Activated CD8-positive, alpha-beta T cell treated with anti-CD3 and anti-CD28 coated beads, Interleukin-2, amount 10 ng/mL, durations not matched to agents 7 days and 5 days (primary cell): ENCODE measurements at regions not wholly inside any gene's neighbourhood (a gene's known extent, or its start where the extent isn't known, plus 50 kb on each side); places are given as distances from the start of the nearest gene placed in this dataset.
A peak's percentile ranks its signal among the peaks of the same experiment; 100 is the strongest.
"Not testable (repeated sequence)": the region's sequence is repeated elsewhere in the genome, so short reads cannot be mapped to it uniquely, and the experiment has no call there.

Experiments used
- ATAC-seq: fragments of 150-1000 bp; cut with Tn5 transposase; one replicate; pipeline ENCODE4 v1.10.0; 2021; ENCODE audit warnings: moderate library complexity
- CTCF ChIA-PET: fragments of 350-600 bp; sonication (Branson Sonifier 250); formaldehyde crosslinking; loops from one replicate; lab custom pipeline; 2021; ENCODE audit warnings: antibody characterized with exemption; lab: Charles Lee
- POLR2A ChIA-PET: fragments of 350-600 bp; sonication (Branson Sonifier 250); formaldehyde crosslinking; loops from one replicate; lab custom pipeline; 2021; ENCODE audit warnings: antibody characterized with exemption; lab: Charles Lee
- DNase-seq: peaks from one replicate; pipeline ENCODE4 v3.0.0-alpha.2; 2020
- H3K27ac Mint-ChIP-seq: one replicate; pipeline ENCODE4 v1.8.0; 2021; ENCODE audit warnings: mild to moderate bottlenecking, mixed read lengths
- H3K27me3 Mint-ChIP-seq: one replicate; pipeline ENCODE4 v1.8.0; 2021; ENCODE audit warnings: low read depth, mixed read lengths
- H3K36me3 Mint-ChIP-seq: one replicate; pipeline ENCODE4 v1.8.0; 2021; ENCODE audit warnings: low read depth, mixed read lengths
- H3K4me1 Mint-ChIP-seq: one replicate; pipeline ENCODE4 v1.8.0; 2021; ENCODE audit warnings: low read depth, mixed read lengths
- H3K4me3 Mint-ChIP-seq: one replicate; pipeline ENCODE4 v1.8.0; 2021; ENCODE audit warnings: mild to moderate bottlenecking, mixed read lengths
- H3K9me3 Mint-ChIP-seq: one replicate; pipeline ENCODE4 v1.8.0; 2022; ENCODE audit warnings: mixed read lengths; ENCODE audit not compliant: insufficient read depth

- Mint-ChIP-seq H3K4me1 (peaks cover 10% of the 10 kb centered on the region), H3K27me3 (peaks cover 11% of the 10 kb centered on the region)
- ATAC-seq, DNase-seq, H3K9me3 Mint-ChIP-seq, H3K27ac Mint-ChIP-seq, H3K36me3 Mint-ChIP-seq, H3K4me3 Mint-ChIP-seq, POLR2A ChIA-PET: not testable (repeated sequence)
- CTCF ChIA-PET = interaction anchor here (1.4 kb wide), 1 partner anchor 170 kb away, joined by 3 read pairs; no protein-coding TSS in a partner anchor
These were observed 126.1 kb downstream of the NFKBIZ start for GRCh38 chr3:101975415-101975814.

DNA sequence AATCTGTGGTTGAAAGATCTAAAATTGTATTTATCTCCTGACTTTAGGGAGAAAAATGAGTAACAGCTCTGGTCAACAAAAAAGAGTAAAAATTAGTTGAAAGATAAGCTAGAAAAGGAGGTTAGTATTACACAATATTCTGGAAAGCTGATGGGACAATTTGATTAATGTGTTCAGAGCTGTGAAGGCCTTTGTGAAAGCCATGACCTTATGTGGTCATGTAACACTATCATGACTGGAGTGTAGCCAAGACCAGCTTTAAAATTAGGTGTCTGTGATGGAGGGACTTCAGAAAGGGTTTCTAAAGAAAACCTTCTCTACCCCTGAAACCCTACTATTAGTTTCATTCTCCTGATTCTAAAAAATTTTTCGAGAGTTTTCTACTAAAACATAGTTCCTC is 127.2 kb downstream of the NFKBIZ start:
- DNase-seq = no peak
- H3K4me1 Mint-ChIP-seq = peaks cover 10% of the 10 kb centered on the region
- no peak overlapping the region for H3K4me3 Mint-ChIP-seq
- H3K36me3 Mint-ChIP-seq = peaks cover 2% of the 10 kb centered on the region
- POLR2A ChIA-PET = interaction anchor here (0.9 kb wide), 1 partner anchor 127 kb away, joined by 3 read pairs; the partner anchor contains the start of gene NFKBIZ
- no peak overlapping the region for H3K27ac Mint-ChIP-seq
- no peak for ATAC-seq
- peaks cover 11% of the 10 kb centered on the region for H3K27me3 Mint-ChIP-seq
- CTCF ChIA-PET = interaction anchor here (1.2 kb wide), 1 partner anchor 197 kb away, joined by 3 read pairs; no protein-coding TSS in a partner anchor
- no peaks in the 10 kb centered on the region for H3K9me3 Mint-ChIP-seq

DNA sequence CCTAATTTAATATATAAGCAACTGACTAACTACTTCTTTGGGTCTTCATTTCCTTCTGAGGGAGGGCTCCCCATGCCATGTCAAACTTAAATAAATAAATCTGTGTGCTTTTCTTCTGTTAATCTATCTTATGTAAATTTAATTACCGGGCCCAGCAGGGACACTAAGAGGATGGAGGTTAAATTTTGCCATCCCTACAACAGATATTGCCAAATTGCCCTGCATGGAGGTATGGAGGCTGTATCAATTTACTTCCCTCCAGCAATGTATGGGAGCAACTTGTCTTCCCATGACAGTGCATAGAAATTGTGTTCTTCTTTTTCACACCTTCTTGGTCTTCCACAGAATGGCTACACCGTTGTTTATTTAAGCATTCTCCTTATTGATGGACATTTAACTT is 129.0 kb downstream of the NFKBIZ start:
- Mint-ChIP-seq H3K27me3 (peaks cover 19% of the 10 kb centered on the region), H3K27ac (no peak overlapping the region), H3K4me3 (no peak overlapping the region), H3K9me3 (no peaks in the 10 kb centered on the region), H3K36me3 (peaks cover 2% of the 10 kb centered on the region), H3K4me1 (no peaks in the 10 kb centered on the region)
- ChIA-PET CTCF (no interaction called here), POLR2A (no interaction called here)
- no peak for ATAC-seq
- DNase-seq = no peak

DNA sequence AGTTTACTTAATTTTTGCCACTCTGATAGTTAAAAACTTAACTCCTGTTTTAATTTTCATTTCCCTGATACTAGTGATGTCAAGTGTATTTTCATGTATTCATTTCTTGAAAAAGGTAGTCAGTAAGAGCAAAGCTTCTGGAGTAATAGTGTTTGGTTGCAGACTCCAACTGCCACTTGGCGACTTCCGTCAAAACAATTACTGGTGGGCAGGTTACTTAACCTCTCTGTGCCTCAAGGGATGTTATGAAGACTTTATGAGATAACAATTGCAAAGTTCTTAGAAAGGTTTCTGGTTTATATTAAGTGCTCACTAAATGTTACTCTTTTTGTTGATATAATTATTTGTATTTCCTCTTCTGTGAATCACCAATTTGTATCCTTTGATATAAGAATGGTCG is 129.7 kb downstream of the NFKBIZ start:
- CTCF ChIA-PET = no interaction called here
- Mint-ChIP-seq H3K4me1 (no peaks in the 10 kb centered on the region), H3K4me3 (no peak overlapping the region), H3K9me3 (no peaks in the 10 kb centered on the region), H3K36me3 (peaks cover 2% of the 10 kb centered on the region), H3K27me3 (peaks cover 19% of the 10 kb centered on the region), H3K27ac (no peak overlapping the region)
- POLR2A ChIA-PET = no interaction called here
- ATAC-seq (no peak), DNase-seq (no peak)

- Mint-ChIP-seq H3K27me3 (peaks cover 11% of the 10 kb centered on the region), H3K27ac (no peak overlapping the region), H3K36me3 (peaks cover 3% of the 10 kb centered on the region), H3K4me1 (peaks cover 20% of the 10 kb centered on the region), H3K9me3 (no peaks in the 10 kb centered on the region), H3K4me3 (no peak overlapping the region)
- CTCF ChIA-PET = interaction anchor here (1.3 kb wide), 1 partner anchor 245 kb away, joined by 4 read pairs; no protein-coding TSS in a partner anchor
- DNase-seq = no peak
- no peak for ATAC-seq
- POLR2A ChIA-PET = no interaction called here
These were observed 135.0 kb downstream of the NFKBIZ start for GRCh38 chr3:101984356-101984755.

- CTCF ChIA-PET = interaction anchor here (0.9 to 1.6 kb wide), 3 partner anchors 63 to 240 kb away, joined by 3 to 4 read pairs (median 4); no protein-coding TSS in a partner anchor
- Mint-ChIP-seq H3K9me3 (no peaks in the 10 kb centered on the region), H3K27me3 (no peaks in the 10 kb centered on the region), H3K36me3 (peaks cover 3% of the 10 kb centered on the region), H3K27ac (peak overlapping the region; percentile 66), H3K4me1 (peaks cover 25% of the 10 kb centered on the region), H3K4me3 (no peak overlapping the region)
- ATAC-seq = peak; percentile 52
- no peak for DNase-seq
- POLR2A ChIA-PET = no interaction called here
These were observed 139.3 kb downstream of the NFKBIZ start for GRCh38 chr3:101988596-101988995.

DNA sequence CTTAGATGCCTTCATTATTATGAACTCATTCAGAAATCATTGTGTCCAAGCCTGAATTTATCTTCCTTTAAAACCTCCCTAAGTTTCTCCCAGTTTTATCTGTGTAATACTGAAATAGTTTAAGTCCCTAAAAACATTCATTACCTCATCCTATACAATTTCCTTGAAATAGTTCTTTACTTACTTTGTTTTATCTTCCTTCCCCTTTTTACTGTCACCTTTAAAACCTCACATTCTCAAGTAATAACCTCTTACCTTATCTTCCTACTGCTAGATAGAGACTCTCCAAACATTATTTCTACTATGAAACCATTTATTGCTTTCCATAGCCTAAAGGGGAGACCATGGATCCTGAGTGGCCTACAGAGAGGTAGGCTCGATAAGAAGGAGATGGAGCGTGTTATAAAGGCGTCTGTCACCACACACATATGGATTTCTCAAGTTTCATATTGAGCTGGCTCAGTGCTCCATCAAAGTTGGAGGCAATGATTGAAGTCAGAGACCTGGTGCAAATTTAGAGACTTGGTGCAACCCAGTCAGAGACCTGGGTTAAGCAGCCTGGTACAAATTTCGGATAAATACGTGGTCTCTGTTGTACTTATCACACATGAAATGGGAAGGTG is 140.4 kb downstream of the NFKBIZ start:
- POLR2A ChIA-PET = no interaction called here
- Mint-ChIP-seq H3K4me1 (peaks cover 25% of the 10 kb centered on the region), H3K36me3 (peaks cover 3% of the 10 kb centered on the region), H3K27ac (peak overlapping the region; percentile 2), H3K4me3 (no peak overlapping the region), H3K27me3 (no peaks in the 10 kb centered on the region), H3K9me3 (no peaks in the 10 kb centered on the region)
- CTCF ChIA-PET = interaction anchor here (0.7 to 1.6 kb wide), 5 partner anchors 26 to 239 kb away, joined by 3 to 4 read pairs (median 3); no protein-coding TSS in a partner anchor
- ATAC-seq (no peak), DNase-seq (no peak)

- no peak overlapping the region for H3K4me3 Mint-ChIP-seq
- no peak for ATAC-seq
- CTCF ChIA-PET = no interaction called here
These were observed 143.5 kb downstream of the NFKBIZ start for GRCh38 chr3:101992863-101993262.

GRCh38 chr3:101994386-101994785 is 145.1 kb downstream of the NFKBIZ start:
- Mint-ChIP-seq H3K27me3 (no peaks in the 10 kb centered on the region), H3K36me3 (no peaks in the 10 kb centered on the region), H3K9me3 (no peaks in the 10 kb centered on the region), H3K27ac (no peak overlapping the region), H3K4me3 (no peak overlapping the region), H3K4me1 (peaks cover 16% of the 10 kb centered on the region)
- ATAC-seq (no peak), DNase-seq (no peak)
- CTCF ChIA-PET = interaction anchor here (1.0 to 1.8 kb wide), 2 partner anchors 11 to 234 kb away, joined by 3 to 5 read pairs; no protein-coding TSS in a partner anchor
- POLR2A ChIA-PET = no interaction called here

More at GRCh38 chr3:101992863-101993262, 143.5 kb downstream of the NFKBIZ start:
- H3K4me1 Mint-ChIP-seq = peaks cover 27% of the 10 kb centered on the region
- no peaks in the 10 kb centered on the region for H3K9me3 Mint-ChIP-seq
- DNase-seq = no peak
- POLR2A ChIA-PET = no interaction called here
- H3K36me3 Mint-ChIP-seq = no peaks in the 10 kb centered on the region
- H3K27ac Mint-ChIP-seq = no peak overlapping the region
- no peaks in the 10 kb centered on the region for H3K27me3 Mint-ChIP-seq

DNA sequence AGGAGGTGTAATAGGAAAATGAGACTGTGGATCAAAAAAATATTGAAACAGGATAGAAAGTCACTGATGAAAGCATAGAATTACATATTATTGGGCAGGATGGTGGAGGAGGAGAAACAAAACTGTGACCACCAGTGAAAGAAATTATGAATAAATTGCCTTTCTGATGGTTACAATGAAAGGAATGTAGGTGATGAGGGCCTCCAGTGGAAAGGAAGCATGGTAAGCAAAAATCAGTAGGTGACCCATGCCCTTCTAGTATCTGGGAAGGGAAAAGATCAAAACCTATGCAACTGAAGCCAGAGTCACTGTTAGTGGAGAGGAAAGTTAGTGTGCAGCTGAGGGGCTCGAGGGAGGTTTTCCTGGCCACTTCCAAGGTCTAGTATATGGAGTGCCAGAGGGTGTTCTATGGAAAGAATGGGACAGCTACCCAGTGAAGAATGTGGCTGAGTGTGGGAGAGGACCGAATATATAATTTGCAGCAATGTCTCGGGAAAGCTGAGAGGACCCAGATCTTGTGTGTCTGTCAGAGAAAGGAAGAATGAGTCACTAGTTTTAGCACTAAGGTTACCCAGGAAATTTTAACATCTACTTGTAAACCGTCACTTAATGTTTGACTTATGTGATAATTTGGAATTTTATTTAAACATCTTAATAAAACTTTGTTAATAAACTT is 146.2 kb downstream of the NFKBIZ start:
- H3K27me3 Mint-ChIP-seq = no peaks in the 10 kb centered on the region
- H3K4me1 Mint-ChIP-seq = peaks cover 12% of the 10 kb centered on the region
- H3K9me3 Mint-ChIP-seq = no peaks in the 10 kb centered on the region
- ChIA-PET CTCF (interaction anchor here (1.0 to 1.8 kb wide), 2 partner anchors 10 to 233 kb away, joined by 3 to 5 read pairs; no protein-coding TSS in a partner anchor), POLR2A (no interaction called here)
- DNase-seq (no peak), ATAC-seq (no peak)
- H3K4me3 Mint-ChIP-seq = no peak overlapping the region
- H3K27ac Mint-ChIP-seq = no peak overlapping the region
- no peaks in the 10 kb centered on the region for H3K36me3 Mint-ChIP-seq

- H3K4me1 Mint-ChIP-seq = peaks cover 12% of the 10 kb centered on the region
These were observed 147.5 kb downstream of the NFKBIZ start for GRCh38 chr3:101996832-101997231.

More at GRCh38 chr3:101996832-101997231, 147.5 kb downstream of the NFKBIZ start:
- ChIA-PET CTCF (interaction anchor here (0.6 to 0.9 kb wide), 2 partner anchors 187 to 472 kb away, joined by 3 read pairs; no protein-coding TSS in a partner anchor), POLR2A (no interaction called here)
- Mint-ChIP-seq H3K36me3 (no peaks in the 10 kb centered on the region), H3K27ac (no peak overlapping the region), H3K9me3 (no peaks in the 10 kb centered on the region), H3K27me3 (no peaks in the 10 kb centered on the region), H3K4me3 (no peak overlapping the region)
- ATAC-seq = no peak
- no peak for DNase-seq
